HG03342 (cell line): ENCODE measurements at regions not wholly inside any gene's neighbourhood (a gene's known extent, or its start where the extent isn't known, plus 50 kb on each side); places are given as distances from the start of the nearest gene placed in this dataset.

Experiments used
- ATAC-seq: cut with Tn5 transposase; IDR thresholded peaks from one replicate; pipeline ENCODE4 v1.9.1; 2021; ENCODE audit warnings: mild to moderate bottlenecking, moderate library complexity; ENCODE audit not compliant: unreplicated experiment

DNA sequence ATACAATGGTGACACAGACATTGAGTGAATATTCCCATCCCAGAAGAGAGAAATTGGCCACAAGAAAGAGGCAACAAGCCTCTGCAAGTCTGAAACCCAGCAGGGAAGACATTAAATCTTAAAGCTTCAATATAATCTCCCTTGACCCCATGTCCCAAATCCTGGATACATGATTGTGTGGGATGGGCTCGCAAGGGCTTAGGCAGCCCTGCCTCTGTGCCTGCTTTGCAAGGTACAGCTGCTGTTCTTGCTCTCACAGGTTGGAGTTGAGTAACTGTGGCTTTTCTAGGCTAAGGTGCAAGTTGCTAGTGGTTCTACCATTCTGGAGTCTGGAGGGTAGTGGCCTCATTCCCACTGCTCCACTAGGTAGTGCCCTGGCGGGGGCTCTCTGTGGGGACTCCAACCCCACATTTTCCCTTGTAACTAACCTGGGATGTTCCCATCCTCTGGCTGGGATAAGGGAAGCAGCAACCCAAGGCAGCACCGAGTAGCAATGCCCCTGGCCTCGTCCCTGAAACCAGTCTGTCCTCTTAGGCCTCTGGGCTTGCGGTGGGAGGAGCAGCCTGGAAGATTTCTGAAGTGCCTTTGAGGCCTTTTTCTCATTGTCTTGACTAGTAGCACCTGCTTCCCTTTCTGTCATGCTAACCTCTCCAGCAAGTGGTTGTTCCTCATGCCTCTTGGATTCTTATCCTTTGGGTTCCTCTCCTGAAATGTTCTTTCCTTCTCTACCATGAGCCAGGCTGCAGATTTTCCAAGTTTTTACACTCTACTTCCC is 90.0 kb downstream of the FAM174B start:
- ATAC-seq = no peak

- ATAC-seq = no peak
These were observed 93.8 kb downstream of the FAM174B start for GRCh38 chr15:92561754-92562153.

- no peak for ATAC-seq
These were observed 102.3 kb downstream of the FAM174B start for GRCh38 chr15:92553317-92553716.

- ATAC-seq = no peak
These were observed 109.6 kb downstream of the FAM174B start for GRCh38 chr15:92545996-92546395.

- no peak for ATAC-seq
These were observed 114.0 kb downstream of the FAM174B start for GRCh38 chr15:92541291-92542200.

GRCh38 chr15:92538115-92538514 is 117.5 kb downstream of the FAM174B start:
- no peak for ATAC-seq

DNA sequence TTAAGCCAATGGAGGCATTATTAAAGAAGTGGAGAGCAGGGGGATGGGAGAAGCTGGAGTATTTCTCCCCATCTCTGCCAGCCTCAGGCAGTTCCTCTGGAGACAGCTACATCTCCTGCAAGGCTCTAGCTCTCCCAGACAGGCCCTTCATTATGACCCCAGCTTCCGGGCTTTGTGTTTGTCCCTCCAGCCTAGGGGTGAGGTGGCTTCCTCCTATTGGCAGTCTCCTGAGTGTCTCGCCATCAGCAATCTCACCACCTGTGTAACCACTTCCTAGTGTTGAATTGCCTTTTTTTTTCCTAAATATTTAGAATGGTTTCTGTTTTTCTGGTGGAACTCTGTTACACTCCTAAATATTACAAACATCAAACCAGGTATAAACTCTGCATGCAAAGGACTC is 122.3 kb downstream of the FAM174B start:
- ATAC-seq = no peak

DNA sequence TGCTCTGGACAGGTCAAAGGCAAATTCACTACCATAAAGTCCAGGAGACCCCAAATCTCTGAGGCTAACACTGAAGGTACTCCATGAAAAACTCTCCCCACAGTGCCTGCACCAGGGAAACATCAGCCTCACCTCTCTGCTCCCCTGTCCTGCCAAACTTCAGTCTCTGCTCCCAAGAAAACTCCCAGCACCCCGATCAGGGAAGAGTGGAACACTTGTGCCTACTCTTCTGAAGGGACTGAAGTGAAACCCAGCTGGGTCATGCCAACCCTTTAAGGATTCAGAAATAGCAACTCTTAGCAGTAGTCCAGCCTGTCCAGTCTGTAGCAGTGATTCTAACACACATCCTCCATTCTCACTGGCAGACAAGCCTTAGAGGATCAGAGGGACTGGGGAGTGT is 124.2 kb downstream of the FAM174B start:
- no peak for ATAC-seq

GRCh38 chr15:92528736-92529135 is 126.8 kb downstream of the FAM174B start:
- no peak for ATAC-seq

GRCh38 chr15:92527197-92527596 is 128.4 kb downstream of the FAM174B start:
- no peak for ATAC-seq

DNA sequence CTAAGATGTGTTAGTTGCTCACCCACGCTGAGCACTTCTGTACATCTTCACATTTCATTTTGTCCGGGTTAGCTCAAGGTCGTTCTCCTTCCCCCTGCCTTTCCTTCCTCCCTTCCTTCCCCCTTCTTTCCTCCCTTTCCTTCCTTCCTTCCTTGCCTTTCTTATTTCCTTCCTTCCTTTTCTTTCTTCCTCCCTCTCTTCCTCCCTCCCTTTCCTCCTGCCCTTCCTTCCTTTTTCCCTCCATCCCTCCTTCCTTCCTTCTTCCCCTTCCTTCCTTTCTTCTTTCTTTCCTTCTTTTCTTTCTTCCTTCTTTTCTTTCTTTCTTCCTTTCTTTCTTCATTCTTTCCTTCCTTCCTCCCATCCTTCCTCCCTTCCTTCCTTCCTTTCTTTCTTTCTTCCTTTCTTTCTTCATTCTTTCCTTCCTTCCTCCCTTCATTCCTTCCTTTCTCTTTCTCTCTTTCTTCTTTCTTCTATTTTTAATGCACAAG is 129.8 kb downstream of the FAM174B start:
- ATAC-seq = no peak

DNA sequence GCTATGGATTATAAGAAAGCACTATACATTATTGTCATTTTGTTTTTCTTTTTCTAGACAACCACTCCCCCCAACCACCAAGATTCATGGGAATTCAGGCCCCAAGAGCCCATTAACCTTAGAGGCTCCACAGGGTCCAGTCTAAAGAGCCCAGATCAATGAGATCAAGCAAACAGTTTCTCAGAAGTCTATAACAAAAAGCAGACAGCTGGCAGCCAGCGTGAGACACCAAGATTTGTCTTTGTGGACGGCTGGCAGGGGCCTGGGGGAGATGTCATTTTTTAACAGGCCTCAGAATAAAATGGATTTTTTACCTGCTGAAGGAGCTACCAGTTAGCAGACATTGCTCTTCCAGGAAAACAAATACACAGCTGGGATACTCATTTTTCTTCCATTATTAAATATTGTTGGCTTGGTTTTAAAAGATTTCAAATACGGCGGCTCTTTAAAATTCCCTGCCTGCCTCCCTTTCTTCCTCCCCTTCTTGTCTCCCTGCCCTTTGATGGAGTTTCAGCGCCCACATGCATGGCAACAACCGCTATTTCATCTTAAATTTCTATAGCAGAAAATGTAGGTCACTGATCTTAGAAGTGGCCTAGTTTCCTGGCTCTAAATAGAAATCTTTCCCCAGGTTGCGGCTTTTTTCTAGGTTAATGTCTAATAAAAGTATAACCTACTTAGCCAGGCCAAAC is 130.6 kb downstream of the FAM174B start:
- ATAC-seq = no peak

GRCh38 chr15:92524161-92524560 is 130.5 kb downstream of the ST8SIA2 start:
- no peak for ATAC-seq

- ATAC-seq = no peak
These were observed 129.5 kb downstream of the ST8SIA2 start for GRCh38 chr15:92523176-92523575.

- ATAC-seq = peak; percentile 91
These were observed 127.9 kb downstream of the ST8SIA2 start for GRCh38 chr15:92521624-92522008.

- peak; percentile 27 for ATAC-seq
These were observed 127.4 kb downstream of the ST8SIA2 start for GRCh38 chr15:92520914-92521623.

- ATAC-seq = no peak
These were observed 126.0 kb downstream of the ST8SIA2 start for GRCh38 chr15:92519709-92520108.
